Hepatocyte (in vitro differentiated cells): ENCODE measurements at regions not wholly inside any gene's neighbourhood (a gene's known extent, or its start where the extent isn't known, plus 50 kb on each side); places are given as distances from the start of the nearest gene placed in this dataset.

Source experiments
- EZH2 ChIP-seq: fragments of 200-600 bp; sonication (generic); IDR thresholded peaks from 2 replicates; pipeline ENCODE4 v1.6.1; 2016; ENCODE audit warnings: antibody characterized with exemption, mild to moderate bottlenecking, borderline replicate concordance
- EZH2phosphoT487 ChIP-seq: fragments of 200-600 bp; sonication (generic); IDR thresholded peaks from one replicate; pipeline ENCODE4 v1.6.1; 2018; ENCODE audit warnings: antibody characterized with exemption, mild to moderate bottlenecking, low read depth, moderate library complexity; ENCODE audit not compliant: unreplicated experiment, severe bottlenecking
- TF ChIP-seq, protein P1 (sequence below): fragments of 200-600 bp; sonication (generic); IDR thresholded peaks from 2 replicates; pipeline ENCODE4 v1.5.1; 2016; ENCODE audit warnings: antibody characterized with exemption, mild to moderate bottlenecking; ENCODE audit not compliant: poor library complexity

DNA sequence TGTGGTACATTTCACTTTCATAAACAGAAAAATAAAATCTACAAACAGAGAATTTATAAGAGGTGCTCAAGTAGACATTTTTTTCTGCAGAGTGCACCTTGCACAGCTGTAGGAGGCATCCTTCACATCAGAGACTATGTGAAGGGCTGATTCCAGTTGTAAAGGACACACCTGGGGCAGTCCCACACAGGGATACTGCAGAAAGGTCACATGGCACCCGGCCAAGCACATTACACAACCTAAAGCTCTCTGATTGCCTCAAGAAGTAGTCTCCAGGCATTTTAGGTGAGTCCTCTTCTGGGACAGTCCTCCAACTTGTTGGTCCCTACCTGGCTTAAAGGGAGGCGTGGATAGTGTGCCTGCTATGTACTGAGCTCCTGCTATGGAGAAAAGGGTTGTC, 502.9 kb upstream of the NOX3 start:
- TF ChIP-seq EZH2phosphoT487 (no peak), EZH2 (no peak)
- TF ChIP-seq, protein P1, sequence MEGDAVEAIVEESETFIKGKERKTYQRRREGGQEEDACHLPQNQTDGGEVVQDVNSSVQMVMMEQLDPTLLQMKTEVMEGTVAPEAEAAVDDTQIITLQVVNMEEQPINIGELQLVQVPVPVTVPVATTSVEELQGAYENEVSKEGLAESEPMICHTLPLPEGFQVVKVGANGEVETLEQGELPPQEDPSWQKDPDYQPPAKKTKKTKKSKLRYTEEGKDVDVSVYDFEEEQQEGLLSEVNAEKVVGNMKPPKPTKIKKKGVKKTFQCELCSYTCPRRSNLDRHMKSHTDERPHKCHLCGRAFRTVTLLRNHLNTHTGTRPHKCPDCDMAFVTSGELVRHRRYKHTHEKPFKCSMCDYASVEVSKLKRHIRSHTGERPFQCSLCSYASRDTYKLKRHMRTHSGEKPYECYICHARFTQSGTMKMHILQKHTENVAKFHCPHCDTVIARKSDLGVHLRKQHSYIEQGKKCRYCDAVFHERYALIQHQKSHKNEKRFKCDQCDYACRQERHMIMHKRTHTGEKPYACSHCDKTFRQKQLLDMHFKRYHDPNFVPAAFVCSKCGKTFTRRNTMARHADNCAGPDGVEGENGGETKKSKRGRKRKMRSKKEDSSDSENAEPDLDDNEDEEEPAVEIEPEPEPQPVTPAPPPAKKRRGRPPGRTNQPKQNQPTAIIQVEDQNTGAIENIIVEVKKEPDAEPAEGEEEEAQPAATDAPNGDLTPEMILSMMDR, result no peak
